ENCODE measurements at regions not wholly inside any gene's neighbourhood (a gene's known extent, or its start where the extent isn't known, plus 50 kb on each side); places are given as distances from the start of the nearest gene placed in this dataset.

GRCh38 chr13:109877809-109878208, 91.4 kb upstream of the IRS2 start:
- TF ChIP-seq JUND (IDR thresholded peaks at IDR 0.05) (no peak), GABPA (IDR thresholded peaks at IDR 0.05 in 1 of 2, conservative IDR thresholded peaks at IDR 0.05 in 1 of 2) (no peak), CTCF (IDR thresholded peaks at IDR 0.05; ENCODE audit: low read depth, low read length, missing input control) (no peak), YY1 (IDR thresholded peaks at IDR 0.05) (no peak)
- TF ChIP-seq, protein P1, sequence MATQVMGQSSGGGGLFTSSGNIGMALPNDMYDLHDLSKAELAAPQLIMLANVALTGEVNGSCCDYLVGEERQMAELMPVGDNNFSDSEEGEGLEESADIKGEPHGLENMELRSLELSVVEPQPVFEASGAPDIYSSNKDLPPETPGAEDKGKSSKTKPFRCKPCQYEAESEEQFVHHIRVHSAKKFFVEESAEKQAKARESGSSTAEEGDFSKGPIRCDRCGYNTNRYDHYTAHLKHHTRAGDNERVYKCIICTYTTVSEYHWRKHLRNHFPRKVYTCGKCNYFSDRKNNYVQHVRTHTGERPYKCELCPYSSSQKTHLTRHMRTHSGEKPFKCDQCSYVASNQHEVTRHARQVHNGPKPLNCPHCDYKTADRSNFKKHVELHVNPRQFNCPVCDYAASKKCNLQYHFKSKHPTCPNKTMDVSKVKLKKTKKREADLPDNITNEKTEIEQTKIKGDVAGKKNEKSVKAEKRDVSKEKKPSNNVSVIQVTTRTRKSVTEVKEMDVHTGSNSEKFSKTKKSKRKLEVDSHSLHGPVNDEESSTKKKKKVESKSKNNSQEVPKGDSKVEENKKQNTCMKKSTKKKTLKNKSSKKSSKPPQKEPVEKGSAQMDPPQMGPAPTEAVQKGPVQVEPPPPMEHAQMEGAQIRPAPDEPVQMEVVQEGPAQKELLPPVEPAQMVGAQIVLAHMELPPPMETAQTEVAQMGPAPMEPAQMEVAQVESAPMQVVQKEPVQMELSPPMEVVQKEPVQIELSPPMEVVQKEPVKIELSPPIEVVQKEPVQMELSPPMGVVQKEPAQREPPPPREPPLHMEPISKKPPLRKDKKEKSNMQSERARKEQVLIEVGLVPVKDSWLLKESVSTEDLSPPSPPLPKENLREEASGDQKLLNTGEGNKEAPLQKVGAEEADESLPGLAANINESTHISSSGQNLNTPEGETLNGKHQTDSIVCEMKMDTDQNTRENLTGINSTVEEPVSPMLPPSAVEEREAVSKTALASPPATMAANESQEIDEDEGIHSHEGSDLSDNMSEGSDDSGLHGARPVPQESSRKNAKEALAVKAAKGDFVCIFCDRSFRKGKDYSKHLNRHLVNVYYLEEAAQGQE (IDR thresholded peaks at IDR 0.05): no peak
